Transverse colon (tissue), 4 donors: ENCODE measurements at regions not wholly inside any gene's neighbourhood (a gene's known extent, or its start where the extent isn't known, plus 50 kb on each side); places are given as distances from the start of the nearest gene placed in this dataset.

Experiments
- DNase-seq: peaks from one replicate; pipeline ENCODE4 v3.0.0-alpha.2; 2019
- H3K27ac ChIP-seq, 4 donors: fragments of 200-600 bp; sonication (generic); 2 replicates each; pipeline ENCODE4 v1.5.1; 2016 to 2018; ENCODE audit warnings: inconsistent platforms in 4 of 4
- H3K27me3 ChIP-seq: fragments of 200-600 bp; sonication (generic); 2 replicates; pipeline ENCODE4 v1.5.1; 2017; ENCODE audit warnings: inconsistent platforms
- H3K36me3 ChIP-seq, 4 donors: fragments of 200-600 bp; sonication (generic); 2 replicates each; pipeline ENCODE4 v1.5.1; 2017 to 2019; ENCODE audit warnings: inconsistent platforms in 4 of 4
- H3K4me1 ChIP-seq, 4 donors: fragments of 200-600 bp; sonication (generic); 2 replicates each; pipeline ENCODE4 v1.5.1; 2017 to 2020; ENCODE audit warnings: inconsistent platforms in 4 of 4
- H3K4me3 ChIP-seq, 4 donors: fragments of 200-600 bp; sonication (generic); 1 replicate in 1 of 4; 2 replicates in 3 of 4; pipeline versions ENCODE4 v1.5.1 to v1.6.1; 2017 to 2019; ENCODE audit warnings: inconsistent platforms in 4 of 4
- H3K9me3 ChIP-seq, 2 donors: fragments of 200-600 bp; sonication (generic); 2 replicates each; pipeline ENCODE4 v1.5.1; 2017 to 2019; ENCODE audit warnings: inconsistent platforms in 2 of 2
- CTCF ChIP-seq, 5 experiments: fragments of 200-600 bp in 3 of 5; fragments of 450-650 bp in 2 of 5; sonication (generic) in 3 of 5; IDR thresholded peaks; 1 replicate in 2 of 5; 2 replicates in 3 of 5; pipeline ENCODE4 v1.5.1; 2016 to 2017; ENCODE audit warnings: antibody characterized with exemption in 5 of 5, inconsistent platforms in 3 of 5, mild to moderate bottlenecking in 2 of 5, moderate library complexity in 1 of 5
- EP300 ChIP-seq: sonication (generic); formaldehyde crosslinking; IDR thresholded peaks from one replicate; pipeline ENCODE4 v1.6.1; 2017; ENCODE audit warnings: antibody characterized with exemption, low read depth
- POLR2A ChIP-seq: fragments of 450-650 bp; IDR thresholded peaks from one replicate; pipeline ENCODE4 v1.6.1; 2016; ENCODE audit warnings: antibody characterized with exemption, mild to moderate bottlenecking, moderate library complexity
- POLR2AphosphoS5 ChIP-seq, 3 donors: sonication (generic); formaldehyde crosslinking; IDR thresholded peaks; one replicate each; pipeline ENCODE4 v1.6.1; 2016; ENCODE audit warnings: antibody characterized with exemption in 3 of 3
- WGBS, 2 donors: methylation state at CpG; one replicate each; pipeline ENCODE4 v1.1.5; 2018; ENCODE audit warnings: low coverage in 1 of 2; 5-methylcytosine and 5-hydroxymethylcytosine counted together
- in situ Hi-C, 4 donors: fragments of 200-750 bp; cut with MboI; loops; one replicate each; pipeline versions ENCODE4 v1.15.0 to v1.15.1; 2017; ENCODE audit warnings: low sequenced_read_pairs in 3 of 4, low pct_ligation_motif_present in 1 of 4, low pct_unique_long_range_greater_than_20kb in 1 of 4
- intact Hi-C: fragments of 100-400 bp; cut with DNase I; formaldehyde crosslinking; loops from one replicate; pipeline ENCODE4 v1.15.1; 2023; ENCODE audit warnings: low total_unique reads

DNA sequence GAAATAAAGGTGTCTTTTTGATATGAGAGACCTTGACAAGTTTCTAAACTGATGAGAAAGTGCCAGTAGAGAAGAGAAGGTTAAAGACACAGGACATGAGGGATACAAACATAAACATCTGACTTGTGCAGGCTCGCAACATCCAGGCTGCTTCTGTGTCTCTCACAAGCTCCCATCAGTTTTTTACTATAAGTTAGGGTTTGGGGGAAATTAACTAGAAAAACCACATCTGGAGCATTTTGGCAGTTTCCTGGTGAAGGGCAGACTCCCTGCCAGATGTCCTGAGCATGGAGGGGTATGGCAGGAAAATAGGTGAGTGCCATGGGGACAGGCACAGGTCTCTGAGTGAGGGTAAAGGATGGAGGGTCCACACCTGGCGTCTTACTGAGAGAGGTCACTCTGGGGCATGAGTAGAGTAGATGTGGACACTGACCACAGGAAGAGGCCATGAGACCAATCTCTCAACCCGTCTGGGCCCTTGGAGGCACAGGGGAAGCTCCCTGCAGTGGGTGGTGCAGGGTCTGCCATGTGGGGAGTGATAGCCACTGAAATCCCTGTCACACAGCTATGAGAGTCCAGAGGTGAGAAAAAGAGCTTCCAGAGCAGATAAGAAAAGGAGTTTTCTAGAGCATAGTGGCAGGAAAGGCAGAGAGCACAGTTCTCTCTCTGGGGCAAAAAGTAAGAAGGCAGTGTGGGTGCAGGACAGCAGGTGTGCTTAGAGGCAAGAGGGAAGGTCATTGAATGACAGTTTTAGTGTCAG is 193.3 kb upstream of the SYNDIG1 start:
- H3K4me3 ChIP-seq, result no peak overlapping the region
- H3K4me1 ChIP-seq, result no peaks in the 10 kb centered on the region
- in situ Hi-C loops, result no loop called here
- H3K27ac ChIP-seq, result no peak overlapping the region
- 46% methylated on average over 3 of the region's 3 CpGs; no CpG with 5 or more reads in 1 of the 2 donors for WGBS, 2 donors
- H3K36me3 ChIP-seq, result no peaks in the 10 kb centered on the region
- no peak for TF ChIP-seq POLR2A
- no peak for TF ChIP-seq CTCF (IDR thresholded peaks at IDR 0.05)
- TF ChIP-seq POLR2AphosphoS5 (IDR thresholded peaks at IDR 0.05), result no peak
- TF ChIP-seq EP300, result no peak
- peaks cover 0 to 5% of the 10 kb centered on the region in 2 donors for H3K9me3 ChIP-seq
- no peak for DNase-seq
- H3K27me3 ChIP-seq, result no peaks in the 10 kb centered on the region
- intact Hi-C loops, result loop anchor here (5.0 kb wide), 1 partner anchor 909 kb away; no protein-coding TSS in a partner anchor

DNA sequence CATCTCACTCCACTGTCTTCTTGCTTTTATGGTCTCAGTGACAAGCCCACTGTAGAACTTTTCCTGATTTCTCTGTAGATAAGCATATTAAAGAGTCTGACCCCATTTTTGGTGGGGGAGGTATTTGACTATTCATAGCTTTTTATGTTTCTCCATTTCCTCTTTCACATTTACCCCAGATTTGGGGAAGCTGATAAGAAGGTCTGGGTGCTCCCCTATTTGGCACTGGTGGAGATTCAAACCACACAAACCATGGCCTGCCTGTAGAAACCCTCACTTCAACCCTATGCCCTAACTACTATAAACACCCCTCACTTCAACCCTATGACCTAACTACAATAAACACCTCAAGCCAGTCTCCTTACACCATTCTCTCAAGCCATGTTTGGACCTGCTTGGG is 196.2 kb upstream of the SYNDIG1 start:
- intact Hi-C loops (no loop called here), in situ Hi-C loops (loop anchor here in 1 of 4 donors (25.0 kb wide), 1 partner anchor 111 kb away; no protein-coding TSS in a partner anchor)
- Histone ChIP-seq H3K36me3 (no peaks in the 10 kb centered on the region), H3K4me1 (no peaks in the 10 kb centered on the region), H3K4me3 (no peak overlapping the region), H3K9me3 (peaks cover 0 to 5% of the 10 kb centered on the region in 2 donors), H3K27ac (no peak overlapping the region), H3K27me3 (no peaks in the 10 kb centered on the region)
- TF ChIP-seq POLR2A, result no peak
- DNase-seq, result no peak

DNA sequence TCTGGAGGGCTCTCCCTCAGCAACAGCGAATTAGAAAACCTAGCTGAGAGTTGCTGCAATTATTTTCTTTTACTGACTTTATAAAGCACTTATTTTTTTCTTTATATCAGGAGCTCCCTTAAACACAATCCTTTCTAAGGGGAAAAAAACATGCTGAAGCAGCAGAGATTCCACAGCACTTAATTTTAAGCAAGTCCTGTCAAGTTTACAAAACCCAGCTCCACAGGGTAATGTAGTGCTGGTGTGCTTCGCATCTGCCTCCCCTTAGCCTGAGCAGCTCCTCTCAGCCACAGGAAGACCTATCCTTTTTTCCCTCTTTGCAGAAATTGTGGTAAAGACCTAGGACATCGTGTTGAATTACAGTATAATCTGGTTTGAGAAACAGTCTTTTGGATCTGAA is 208.1 kb upstream of the SYNDIG1 start:
- Histone ChIP-seq H3K27ac (no peak overlapping the region), H3K27me3 (no peaks in the 10 kb centered on the region), H3K4me3 (no peak overlapping the region), H3K9me3 (no peaks in the 10 kb centered on the region), H3K4me1 (no peaks in the 10 kb centered on the region), H3K36me3 (no peaks in the 10 kb centered on the region)
- intact Hi-C loops, result no loop called here
- DNase-seq, result no peak
- in situ Hi-C loops, result loop anchor here in 1 of 4 donors (25.0 kb wide), 1 partner anchor 99 kb away; no protein-coding TSS in a partner anchor
- TF ChIP-seq POLR2AphosphoS5 (IDR thresholded peaks at IDR 0.05), result no peak
- TF ChIP-seq POLR2A, result no peak
- WGBS, 2 donors, result 52% methylated on average over 3 of the region's 3 CpGs; no CpG with 5 or more reads in 1 of the 2 donors

GRCh38 chr20:24257171-24257570 is 212.3 kb upstream of the SYNDIG1 start:
- Histone ChIP-seq H3K4me1 (no peaks in the 10 kb centered on the region), H3K27ac (no peak overlapping the region), H3K9me3 (no peaks in the 10 kb centered on the region), H3K4me3 (no peak overlapping the region), H3K36me3 (no peaks in the 10 kb centered on the region), H3K27me3 (no peaks in the 10 kb centered on the region)
- 91 to 92% methylated on average over 3 of the region's 3 CpGs for WGBS, 2 donors
- in situ Hi-C loops, result loop anchor here in 1 of 4 donors (25.0 kb wide), 1 partner anchor 95 kb away; no protein-coding TSS in a partner anchor
- no peak for TF ChIP-seq POLR2AphosphoS5 (IDR thresholded peaks at IDR 0.05)
- no peak for TF ChIP-seq EP300
- TF ChIP-seq CTCF (IDR thresholded peaks at IDR 0.05), result no peak
- TF ChIP-seq POLR2A, result no peak
- no peak for DNase-seq
- intact Hi-C loops, result no loop called here

- TF ChIP-seq POLR2AphosphoS5 (IDR thresholded peaks at IDR 0.05), result no peak
- TF ChIP-seq CTCF (IDR thresholded peaks at IDR 0.05), result no peak
- no peak for TF ChIP-seq EP300
- no peak for TF ChIP-seq POLR2A
- H3K27me3 ChIP-seq, result no peaks in the 10 kb centered on the region
- WGBS, 2 donors, result 84% methylated on average over 9 of the region's 9 CpGs; no CpG with 5 or more reads in 1 of the 2 donors
- DNase-seq, result no peak
- no peaks in the 10 kb centered on the region for H3K4me1 ChIP-seq
- H3K4me3 ChIP-seq, result no peak overlapping the region
- in situ Hi-C loops (loop anchor here in 1 of 4 donors (25.0 kb wide), 1 partner anchor 94 kb away; no protein-coding TSS in a partner anchor), intact Hi-C loops (no loop called here)
- H3K9me3 ChIP-seq, result no peaks in the 10 kb centered on the region
- no peaks in the 10 kb centered on the region for H3K36me3 ChIP-seq
- H3K27ac ChIP-seq, result no peak overlapping the region
These were observed 213.1 kb upstream of the SYNDIG1 start for GRCh38 chr20:24256307-24256706.
